HG03521 (cell line): ENCODE measurements at regions not wholly inside any gene's neighbourhood (a gene's known extent, or its start where the extent isn't known, plus 50 kb on each side); places are given as distances from the start of the nearest gene placed in this dataset.
"Not testable (repeated sequence)": the region's sequence is repeated elsewhere in the genome, so short reads cannot be mapped to it uniquely, and the experiment has no call there.

Source experiments
- ATAC-seq: cut with Tn5 transposase; IDR thresholded peaks from one replicate; pipeline ENCODE4 v1.9.1; 2021; ENCODE audit warnings: mild to moderate bottlenecking, moderate library complexity; ENCODE audit not compliant: unreplicated experiment

GRCh38 chr12:60630796-60631195 is 1035.0 kb downstream of the SLC16A7 start:
- no peak for ATAC-seq

- no peak for ATAC-seq
These were observed 1048.2 kb downstream of the SLC16A7 start for GRCh38 chr12:60644076-60644475.

- no peak for ATAC-seq
These were observed 1071.1 kb downstream of the SLC16A7 start for GRCh38 chr12:60666895-60667294.

- no peak for ATAC-seq
These were observed 1077.1 kb downstream of the SLC16A7 start for GRCh38 chr12:60672949-60673348.

- no peak for ATAC-seq
These were observed 1089.3 kb downstream of the SLC16A7 start for GRCh38 chr12:60684988-60685655.

GRCh38 chr12:60689137-60689536 is 1093.3 kb downstream of the SLC16A7 start:
- ATAC-seq, result no peak

GRCh38 chr12:60693019-60693626 is 1097.3 kb downstream of the SLC16A7 start:
- ATAC-seq, result no peak

- no peak for ATAC-seq
These were observed 1108.5 kb downstream of the SLC16A7 start for GRCh38 chr12:60704171-60704914.

GRCh38 chr12:60710246-60710645 is 1114.4 kb downstream of the SLC16A7 start:
- no peak for ATAC-seq

GRCh38 chr12:60714141-60714900 is 1118.5 kb downstream of the SLC16A7 start:
- ATAC-seq, result no peak

- ATAC-seq, result no peak
These were observed 1128.6 kb downstream of the SLC16A7 start for GRCh38 chr12:60724475-60724874.

GRCh38 chr12:60724984-60725383 is 1129.2 kb downstream of the SLC16A7 start:
- no peak for ATAC-seq

- no peak for ATAC-seq
These were observed 1156.8 kb downstream of the SLC16A7 start for GRCh38 chr12:60752589-60752988.

- ATAC-seq, result no peak
These were observed 1162.4 kb downstream of the SLC16A7 start for GRCh38 chr12:60758224-60758623.

- ATAC-seq, result no peak
These were observed 1165.1 kb downstream of the SLC16A7 start for GRCh38 chr12:60760965-60761364.

- not testable (repeated sequence) for ATAC-seq
These were observed 1205.3 kb downstream of the SLC16A7 start for GRCh38 chr12:60801166-60801565.

GRCh38 chr12:60803147-60803546 is 1207.3 kb downstream of the SLC16A7 start:
- no peak for ATAC-seq

- no peak for ATAC-seq
These were observed 1209.5 kb downstream of the SLC16A7 start for GRCh38 chr12:60805364-60805763.

- ATAC-seq, result no peak
These were observed 1224.0 kb downstream of the SLC16A7 start for GRCh38 chr12:60819794-60820193.

- no peak for ATAC-seq
These were observed 1226.8 kb downstream of the SLC16A7 start for GRCh38 chr12:60822580-60822979.

GRCh38 chr12:60830381-60830780 is 1234.6 kb downstream of the SLC16A7 start:
- ATAC-seq, result no peak
